AG04450 (cell line): ENCODE measurements at regions not wholly inside any gene's neighbourhood (a gene's known extent, or its start where the extent isn't known, plus 50 kb on each side); places are given as distances from the start of the nearest gene placed in this dataset.
"Not testable (repeated sequence)": the region's sequence is repeated elsewhere in the genome, so short reads cannot be mapped to it uniquely, and the experiment has no call there.

Experiments used
- CTCF ChIA-PET: fragments of 300-600, 350-600 bp; formaldehyde crosslinking; extraction: SDS; loops from one replicate; lab custom pipeline; 2022; ENCODE audit warnings: antibody characterized with exemption, inconsistent platforms; lab: Charles Lee
- POLR2A ChIA-PET: fragments of 350-600 bp; formaldehyde crosslinking; extraction: SDS; loops from one replicate; lab custom pipeline; 2021; ENCODE audit warnings: antibody characterized with exemption, inconsistent platforms; lab: Yijun Ruan, JAX
- DNase-seq: peaks from one replicate; pipeline ENCODE4 v3.0.0-alpha.2; 2011; ENCODE audit warnings: low read depth, low spot score
- H3K27ac ChIP-seq: one replicate; pipeline ENCODE4 v1.5.1; 2012; ENCODE audit warnings: low read depth, low read length, control low read depth
- H3K27me3 ChIP-seq: one replicate; pipeline ENCODE4 v1.6.0; 2012; ENCODE audit warnings: low read length; ENCODE audit not compliant: control insufficient read depth, insufficient read depth
- H3K4me3 ChIP-seq: 2 replicates; pipeline ENCODE4 v1.5.1; 2011; ENCODE audit warnings: mild to moderate bottlenecking, low read depth, low read length, control low read depth
- H3K9me3 ChIP-seq: 2 replicates; pipeline ENCODE4 v1.5.1; 2012; ENCODE audit warnings: low read length; ENCODE audit not compliant: control insufficient read depth, insufficient read depth
- CTCF ChIP-seq: IDR thresholded peaks from 2 replicates; pipeline ENCODE4 v1.5.1; 2011; ENCODE audit warnings: low read depth, low read length, control low read depth, inconsistent platforms

DNA sequence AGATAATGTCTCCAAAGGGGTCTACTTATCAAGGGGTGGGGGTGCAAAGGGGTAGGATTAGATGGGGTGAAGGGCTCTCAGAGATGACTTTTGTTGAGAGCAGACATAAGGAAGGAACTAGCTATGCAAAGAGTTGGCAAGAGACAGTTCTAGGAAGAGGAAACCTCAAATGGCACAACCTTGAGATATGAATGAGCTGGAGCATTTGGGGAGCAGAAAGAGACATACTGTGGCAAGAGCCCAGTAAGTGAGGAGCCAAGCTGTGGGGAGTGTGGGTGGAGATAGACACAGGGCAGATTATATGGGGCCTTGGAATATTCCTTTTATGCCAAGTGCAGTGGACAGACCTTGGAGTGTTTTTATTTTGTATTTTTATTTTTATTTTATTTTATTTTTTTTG lies 84.8 kb upstream of the BTG3 start:
- no peak for TF ChIP-seq CTCF
- CTCF ChIA-PET = interaction anchor here (1.9 kb wide), 1 partner anchor 18 kb away, joined by 6 read pairs; no protein-coding TSS in a partner anchor

GRCh38 chr21:17694416-17694815 lies 81.7 kb upstream of the BTG3 start:
- H3K4me3 ChIP-seq, H3K27ac ChIP-seq, H3K9me3 ChIP-seq, H3K27me3 ChIP-seq, POLR2A ChIA-PET, DNase-seq, CTCF ChIA-PET: not testable (repeated sequence)

More for the DNA sequence above, 84.8 kb upstream of the BTG3 start:
- H3K4me3 ChIP-seq = no peak overlapping the region
- no peaks in the 10 kb centered on the region for H3K27me3 ChIP-seq
- no peaks in the 10 kb centered on the region; the same call in 1 of the 2 replicates for H3K9me3 ChIP-seq
- H3K27ac ChIP-seq = no peak overlapping the region
- no peak for DNase-seq
- POLR2A ChIA-PET = no interaction called here

- ChIA-PET CTCF (interaction anchor here (0.7 kb wide), 1 partner anchor 208 kb away, joined by 3 read pairs; no protein-coding TSS in a partner anchor), POLR2A (no interaction called here)
- no peak for DNase-seq
- no peaks in the 10 kb centered on the region for H3K27me3 ChIP-seq
- no peaks in the 10 kb centered on the region; the same call in 1 of the 2 replicates for H3K9me3 ChIP-seq
- TF ChIP-seq CTCF = no peak
- H3K4me3 ChIP-seq = no peak overlapping the region
- no peak overlapping the region for H3K27ac ChIP-seq
Observed at GRCh38 chr21:17693801-17694200, 81.1 kb upstream of the BTG3 start.

DNA sequence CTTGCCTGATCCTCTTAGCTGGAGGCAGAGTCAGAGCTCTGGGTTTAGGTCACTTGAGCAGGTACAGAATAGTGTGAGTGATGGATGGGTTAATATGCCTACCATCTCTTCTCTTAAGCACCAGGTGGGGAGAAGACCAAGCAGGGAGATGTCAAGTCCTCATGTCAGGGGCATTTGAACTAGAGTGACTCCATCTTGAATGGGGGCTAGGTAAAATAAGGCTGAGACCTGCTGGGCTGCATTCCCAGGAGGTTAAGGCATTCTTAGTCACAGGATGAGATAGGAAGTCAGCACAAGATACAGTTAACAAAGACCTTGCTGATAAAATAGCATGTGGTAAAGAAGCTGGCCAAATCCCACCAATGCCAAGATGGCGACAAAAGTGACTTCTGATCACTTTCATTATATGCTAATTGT lies 77.4 kb upstream of the BTG3 start:
- ChIA-PET CTCF (interaction anchor here (0.6 kb wide), 1 partner anchor 304 kb away, joined by 6 read pairs; no protein-coding TSS in a partner anchor), POLR2A (no interaction called here)
- no peaks in the 10 kb centered on the region for H3K27me3 ChIP-seq
- H3K9me3 ChIP-seq = no peaks in the 10 kb centered on the region; the same call in 1 of the 2 replicates
- TF ChIP-seq CTCF = no peak
- H3K27ac ChIP-seq = no peak overlapping the region
- DNase-seq = no peak
- H3K4me3 ChIP-seq = no peak overlapping the region

DNA sequence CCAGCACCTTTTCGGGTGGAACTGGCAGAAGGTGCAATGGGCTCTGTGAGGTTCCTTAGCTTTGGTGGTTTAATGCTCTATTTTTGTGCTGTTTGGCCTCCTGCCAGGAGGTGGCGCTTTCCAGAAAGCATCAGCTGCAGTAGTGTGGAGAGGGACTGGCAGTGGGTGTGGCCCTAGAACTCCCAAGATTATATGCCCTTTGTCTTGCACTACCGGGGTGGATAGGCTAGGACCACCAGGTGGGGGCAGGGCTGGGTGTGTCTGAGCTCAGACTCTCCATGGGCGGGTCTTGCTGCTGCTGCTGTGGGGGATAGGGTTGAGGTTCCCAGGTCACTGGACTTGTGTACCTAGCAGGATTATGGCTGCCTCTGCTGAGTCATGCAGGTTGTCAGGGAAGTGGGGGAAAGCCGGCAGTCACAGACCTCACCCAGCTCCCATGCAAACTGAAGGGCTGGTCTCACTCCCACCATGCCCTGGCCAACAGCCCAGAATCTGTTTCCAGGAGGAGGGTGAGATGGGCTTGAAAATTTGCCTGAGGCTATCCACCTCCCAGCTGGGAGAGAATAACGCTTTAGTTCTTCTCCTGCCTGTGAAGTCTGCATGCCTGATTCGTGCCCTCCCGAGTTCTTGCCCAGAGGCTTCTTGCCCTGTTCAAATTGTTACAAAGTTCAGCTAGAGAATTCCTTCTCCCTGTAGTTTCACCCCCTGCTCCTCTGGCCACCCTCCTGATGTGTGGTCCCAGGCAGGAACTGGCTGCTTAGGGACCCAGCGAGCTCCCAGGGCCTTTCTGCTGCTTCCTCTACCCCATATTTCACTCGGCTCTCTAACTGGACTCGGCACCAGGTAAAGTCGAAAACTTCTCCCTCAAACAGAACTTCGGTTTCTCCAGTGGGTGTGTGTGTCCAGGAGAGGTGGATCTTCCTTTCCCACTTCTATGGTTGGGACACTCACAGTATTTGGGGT lies 76.5 kb upstream of the BTG3 start:
- H3K27me3 ChIP-seq = no peaks in the 10 kb centered on the region
- no peak for DNase-seq
- ChIA-PET CTCF (interaction anchor here (0.6 kb wide), 2 partner anchors 277 to 303 kb away, joined by 6 read pairs; no protein-coding TSS in a partner anchor), POLR2A (no interaction called here)
- TF ChIP-seq CTCF = no peak
- H3K4me3 ChIP-seq = no peak overlapping the region
- no peak overlapping the region for H3K27ac ChIP-seq
- no peaks in the 10 kb centered on the region; the same call in 1 of the 2 replicates for H3K9me3 ChIP-seq
